ENCODE measurements at regions not wholly inside any gene's neighbourhood (a gene's known extent, or its start where the extent isn't known, plus 50 kb on each side); places are given as distances from the start of the nearest gene placed in this dataset.

DNA sequence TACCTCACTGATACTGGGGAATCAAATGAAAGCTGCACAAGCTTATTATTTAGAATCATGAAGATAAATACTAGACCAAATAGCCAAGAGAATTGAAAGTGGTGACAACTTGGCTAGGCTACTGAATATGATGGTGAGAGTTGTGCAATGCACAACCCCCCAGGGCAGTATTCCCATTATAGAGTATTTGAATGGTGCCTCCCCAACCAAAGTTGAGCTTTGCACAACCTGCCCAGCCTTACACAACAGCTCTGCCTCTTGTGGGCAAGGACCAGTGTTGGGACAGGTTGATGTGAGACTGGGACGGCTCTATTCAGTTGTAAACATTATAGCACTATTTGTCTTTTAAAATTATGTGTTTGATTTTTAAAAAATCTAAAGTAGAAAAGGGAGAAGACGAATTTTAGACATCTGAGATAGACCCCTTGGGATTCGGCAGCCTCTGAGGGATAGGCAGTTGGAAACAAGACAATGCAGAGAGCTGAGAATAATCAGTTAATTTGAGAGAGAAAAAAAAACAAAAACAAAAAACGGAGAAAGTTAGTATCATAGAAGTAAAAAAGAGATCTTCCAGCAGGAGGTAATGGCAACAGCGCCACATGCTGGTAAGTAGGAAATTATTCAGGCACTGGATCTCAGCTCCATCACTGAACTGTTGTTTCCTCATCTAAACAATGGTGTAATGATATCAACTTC, 91.0 kb upstream of the KCNA3 start:
- peak; percentile 66 for DNase-seq (ENCODE audit: low spot score)

- DNase-seq (ENCODE audit: low spot score) = no peak
Measured at GRCh38 chr1:110763149-110763548, 88.4 kb upstream of the KCNA3 start.

DNA sequence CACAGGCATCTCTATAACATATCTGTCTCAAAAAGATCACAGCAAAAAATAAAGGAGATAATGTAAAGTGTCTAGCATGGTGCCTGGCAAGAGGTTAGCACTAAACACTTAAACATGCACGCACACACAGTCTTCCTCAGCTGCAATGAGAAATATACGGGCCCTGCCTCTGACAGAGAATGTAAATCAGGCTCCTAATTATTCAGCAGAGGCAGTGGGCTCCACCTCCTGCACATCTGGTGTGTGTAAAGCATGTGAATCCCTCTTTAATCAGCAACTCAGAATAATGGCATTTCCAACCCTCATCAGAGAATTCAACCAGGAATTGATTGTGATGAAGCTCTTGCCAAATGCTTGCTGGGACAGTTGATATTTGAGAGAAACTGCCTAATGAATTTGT, 85.6 kb upstream of the KCNA3 start:
- no peak for DNase-seq (ENCODE audit: low spot score)

DNA sequence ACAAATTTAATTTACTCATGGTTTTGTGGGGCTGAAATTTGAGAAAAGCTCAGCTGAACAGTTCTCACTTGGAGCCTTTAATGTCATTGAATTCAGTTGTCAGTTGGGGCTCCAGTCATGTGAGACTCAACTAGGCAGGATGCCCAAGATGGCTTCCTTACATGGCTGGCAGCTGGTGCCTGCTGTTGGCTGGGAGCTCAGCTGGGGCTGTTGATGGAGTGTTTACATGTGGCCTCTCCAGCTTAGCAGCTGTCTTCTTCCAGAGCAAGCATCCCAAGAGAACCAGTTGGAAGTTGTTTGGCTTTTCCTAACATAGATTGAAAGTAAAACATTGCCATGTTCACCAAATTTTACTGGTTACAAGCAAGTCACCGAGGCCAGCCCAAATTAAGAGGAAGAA, 81.8 kb upstream of the KCNA3 start:
- no peak for DNase-seq (ENCODE audit: low spot score)

GRCh38 chr1:110752941-110753725, 78.4 kb upstream of the KCNA3 start:
- no peak for DNase-seq (ENCODE audit: low spot score)

GRCh38 chr1:110750562-110750961, 75.8 kb upstream of the KCNA3 start:
- no peak for DNase-seq (ENCODE audit: low spot score)

- DNase-seq (ENCODE audit: low spot score) = no peak
Measured at GRCh38 chr1:110749960-110750359, 75.2 kb upstream of the KCNA3 start.

GRCh38 chr1:110746644-110747259, 72.0 kb upstream of the KCNA3 start:
- DNase-seq (ENCODE audit: low spot score) = peak; percentile 65

DNA sequence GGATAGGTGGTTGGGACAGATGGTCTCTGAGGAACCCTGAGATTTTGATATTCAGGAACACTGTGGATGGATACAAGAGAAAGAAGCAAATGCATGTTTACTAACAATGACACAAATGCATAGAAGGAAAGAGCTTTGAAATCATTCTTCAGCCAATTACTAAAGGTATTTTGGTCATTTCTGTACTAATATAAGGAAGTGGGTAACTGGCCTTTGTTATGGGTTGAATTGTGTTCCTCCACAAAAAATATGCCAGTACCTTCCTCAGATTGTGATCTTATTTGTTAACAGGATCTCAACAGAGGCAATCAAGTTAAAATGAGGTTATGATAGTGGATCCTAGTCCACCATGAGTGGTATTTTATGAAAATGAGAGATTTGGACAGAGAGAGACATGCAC, 68.7 kb upstream of the KCNA3 start:
- no peak for DNase-seq (ENCODE audit: low spot score)

GRCh38 chr1:110736900-110737605, 62.3 kb upstream of the KCNA3 start:
- DNase-seq (ENCODE audit: low spot score) = no peak

DNA sequence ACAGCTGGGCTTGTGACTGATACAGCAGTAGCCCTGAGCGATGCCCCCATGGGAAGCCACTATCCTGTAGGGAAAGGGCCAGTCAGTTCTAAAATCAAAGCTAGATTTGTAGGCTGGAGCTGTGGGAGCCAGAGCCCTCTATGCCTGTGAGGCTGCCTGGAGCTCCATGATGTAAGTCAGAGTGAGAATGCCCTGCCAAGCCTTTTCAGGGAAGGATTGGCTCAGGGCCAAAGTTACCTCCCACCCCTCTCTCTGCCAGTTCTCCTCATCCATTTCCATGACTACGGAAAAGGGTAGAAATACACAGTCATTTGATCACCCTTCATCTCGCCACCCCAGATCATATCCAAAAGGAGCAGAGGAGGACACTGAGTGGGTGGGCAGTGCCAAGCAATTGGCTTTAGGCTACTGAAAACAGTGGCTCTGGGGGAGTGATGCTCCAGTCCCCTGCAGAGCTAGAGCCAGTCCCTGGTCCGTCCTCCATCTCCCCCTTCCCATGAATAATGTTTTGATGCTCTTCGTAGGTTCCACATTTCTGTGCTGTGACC, 59.5 kb upstream of the KCNA3 start:
- DNase-seq (ENCODE audit: low spot score) = no peak

- DNase-seq (ENCODE audit: low spot score) = no peak
Measured at GRCh38 chr1:110731529-110731928, 56.8 kb upstream of the KCNA3 start.

GRCh38 chr1:110728388-110729001, 53.8 kb upstream of the KCNA3 start:
- no peak for DNase-seq (ENCODE audit: low spot score)

GRCh38 chr1:110727246-110727645, 52.5 kb upstream of the KCNA3 start:
- DNase-seq (ENCODE audit: low spot score) = no peak

- DNase-seq (ENCODE audit: low spot score) = no peak
Measured at GRCh38 chr1:110726755-110727154, 52.0 kb upstream of the KCNA3 start.

All from RKO (cell line).